GM12892 (cell line): ENCODE measurements at regions not wholly inside any gene's neighbourhood (a gene's known extent, or its start where the extent isn't known, plus 50 kb on each side); places are given as distances from the start of the nearest gene placed in this dataset.
"Not testable (repeated sequence)": the region's sequence is repeated elsewhere in the genome, so short reads cannot be mapped to it uniquely, and the experiment has no call there.

Experiments
- DNase-seq: peaks from one replicate; pipeline ENCODE4 v3.0.0; 2011; ENCODE audit not compliant: insufficient read length
- FAIRE-seq: peaks from 2 replicates; lab custom pipeline; 2011; peaks lifted over from hg19 to GRCh38; lab: Jason Lieb, UNC
- POLR2A ChIP-seq: IDR thresholded peaks from 2 replicates; pipeline ENCODE4 v1.6.1; 2011; ENCODE audit warnings: low read depth, low read length, control low read depth
- POLR2AphosphoS5 ChIP-seq: IDR thresholded peaks from 2 replicates; pipeline ENCODE4 v1.6.1; 2011; ENCODE audit warnings: low read depth, low read length, control low read depth
- TAF1 ChIP-seq: IDR thresholded peaks from 2 replicates; pipeline ENCODE4 v1.6.1; 2011; ENCODE audit warnings: low read depth, mild to moderate bottlenecking, control low read depth, low read length, borderline replicate concordance

- TF ChIP-seq TAF1, result no peak
- TF ChIP-seq POLR2A, result no peak
- TF ChIP-seq POLR2AphosphoS5, result no peak
- no peak for DNase-seq
- FAIRE-seq, result peak; percentile 83
These were observed 68.7 kb upstream of the ENPP6 start for GRCh38 chr4:184286358-184286757.

- no peak for DNase-seq
- no peak for TF ChIP-seq POLR2AphosphoS5
- no peak for FAIRE-seq
These were observed 67.1 kb upstream of the ENPP6 start for GRCh38 chr4:184284742-184285141.

GRCh38 chr4:184284336-184284690, 66.6 kb upstream of the ENPP6 start:
- no peak for FAIRE-seq

GRCh38 chr4:184283659-184284335, 66.1 kb upstream of the ENPP6 start:
- TF ChIP-seq TAF1 (no peak), POLR2A (peak; percentile 68; the same call in 1 of the 2 replicates), POLR2AphosphoS5 (peak; percentile 90)
- FAIRE-seq (no peak), DNase-seq (no peak)

More at GRCh38 chr4:184284336-184284690, 66.6 kb upstream of the ENPP6 start:
- no peak for DNase-seq
- TF ChIP-seq POLR2AphosphoS5 (no peak), TAF1 (no peak), POLR2A (no peak)

GRCh38 chr4:184282895-184283654, 65.4 kb upstream of the ENPP6 start:
- FAIRE-seq (peak; percentile 97), DNase-seq (no peak)
- TF ChIP-seq TAF1 (peak; percentile 65; the same call in 1 of the 2 replicates), POLR2AphosphoS5 (peak; percentile 47; the same call in 1 of the 2 replicates), POLR2A (peak; percentile 71)

GRCh38 chr4:184282251-184282713, 64.6 kb upstream of the ENPP6 start:
- TF ChIP-seq POLR2AphosphoS5 (no peak; the same call in 1 of the 2 replicates), POLR2A (peak; percentile 78), TAF1 (0 out of 2 replicates have a peak, but pooled peaks have one; percentile 36)
- DNase-seq, result no peak
- no peak for FAIRE-seq

- DNase-seq (no peak), FAIRE-seq (no peak)
- peak; percentile 31; the same call in 1 of the 2 replicates for TF ChIP-seq POLR2AphosphoS5
- peak; percentile 70 for TF ChIP-seq POLR2A
- TF ChIP-seq TAF1, result 0 out of 2 replicates have a peak, but pooled peaks have one; percentile 23
These were observed 63.8 kb upstream of the ENPP6 start for GRCh38 chr4:184281231-184282139.

GRCh38 chr4:184280591-184281071, 63.0 kb upstream of the ENPP6 start:
- TF ChIP-seq TAF1 (no peak), POLR2A (peak; percentile 93), POLR2AphosphoS5 (peak; percentile 96)
- DNase-seq (peak; percentile 54), FAIRE-seq (peak; percentile 98)

GRCh38 chr4:184280137-184280536, 62.5 kb upstream of the ENPP6 start:
- FAIRE-seq (peak; percentile 91), DNase-seq (no peak)
- TF ChIP-seq POLR2AphosphoS5 (peak; percentile 1; the same call in 1 of the 2 replicates), POLR2A (no peak), TAF1 (no peak)

GRCh38 chr4:184279496-184280061, 61.9 kb upstream of the ENPP6 start:
- TF ChIP-seq TAF1, result no peak
- peak; percentile 48 for TF ChIP-seq POLR2A
- TF ChIP-seq POLR2AphosphoS5, result no peak
- no peak for DNase-seq
- FAIRE-seq, result peak; percentile 86

GRCh38 chr4:184277769-184278168, 60.1 kb upstream of the ENPP6 start:
- not testable (repeated sequence) for FAIRE-seq, DNase-seq

GRCh38 chr4:184277010-184277409, 59.3 kb upstream of the ENPP6 start:
- not testable (repeated sequence) for DNase-seq, FAIRE-seq

GRCh38 chr4:184276346-184276745, 58.7 kb upstream of the ENPP6 start:
- not testable (repeated sequence) for FAIRE-seq, DNase-seq
